GM18868 (cell line): ENCODE measurements at regions not wholly inside any gene's neighbourhood (a gene's known extent, or its start where the extent isn't known, plus 50 kb on each side); places are given as distances from the start of the nearest gene placed in this dataset.
"Not testable (repeated sequence)": the region's sequence is repeated elsewhere in the genome, so short reads cannot be mapped to it uniquely, and the experiment has no call there.

Source experiments
- ATAC-seq: cut with Tn5 transposase; IDR thresholded peaks from one replicate; pipeline ENCODE4 v1.9.1; 2021; ENCODE audit warnings: mild to moderate bottlenecking, moderate library complexity; ENCODE audit not compliant: unreplicated experiment

DNA sequence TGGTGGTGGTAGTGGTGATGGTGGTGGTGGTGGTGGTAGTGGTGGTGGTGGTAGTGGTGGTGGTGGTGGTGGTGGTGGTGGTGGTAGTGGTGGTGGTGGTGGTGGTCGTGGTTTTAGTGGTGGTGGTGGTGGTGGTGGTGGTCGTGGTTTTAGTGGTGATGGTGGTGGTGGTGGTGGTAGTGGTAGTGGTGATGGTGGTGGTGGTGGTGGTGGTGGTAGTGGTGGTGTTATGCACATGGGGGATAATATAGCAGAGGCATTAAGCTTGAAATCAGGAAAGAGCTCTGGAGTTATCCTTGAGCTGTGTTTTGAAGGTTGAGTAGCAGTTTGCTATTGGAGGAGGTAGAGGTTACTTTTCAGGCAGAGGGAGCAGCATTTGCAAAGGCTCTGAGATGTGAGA is 94.6 kb upstream of the TPTE start:
- ATAC-seq = not testable (repeated sequence)

DNA sequence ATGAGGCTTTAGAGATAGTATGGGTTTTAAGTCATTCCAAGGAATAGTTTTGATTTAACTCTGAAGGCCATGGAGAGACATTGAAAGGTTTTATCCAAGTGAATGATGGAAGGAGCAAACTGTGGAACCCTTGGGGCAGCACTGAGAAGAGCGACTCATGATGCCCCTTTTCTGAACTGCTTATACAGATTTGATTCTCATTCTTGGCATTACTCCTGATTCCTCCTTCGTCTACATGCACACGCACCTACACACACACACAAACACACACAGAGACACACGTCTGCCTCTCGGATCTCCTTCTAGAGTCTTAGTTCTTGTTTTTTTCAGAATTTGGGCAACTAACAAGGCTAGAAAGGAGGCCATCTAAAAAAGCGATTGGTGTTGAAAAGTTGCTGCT is 94.1 kb upstream of the TPTE start:
- ATAC-seq = not testable (repeated sequence)

DNA sequence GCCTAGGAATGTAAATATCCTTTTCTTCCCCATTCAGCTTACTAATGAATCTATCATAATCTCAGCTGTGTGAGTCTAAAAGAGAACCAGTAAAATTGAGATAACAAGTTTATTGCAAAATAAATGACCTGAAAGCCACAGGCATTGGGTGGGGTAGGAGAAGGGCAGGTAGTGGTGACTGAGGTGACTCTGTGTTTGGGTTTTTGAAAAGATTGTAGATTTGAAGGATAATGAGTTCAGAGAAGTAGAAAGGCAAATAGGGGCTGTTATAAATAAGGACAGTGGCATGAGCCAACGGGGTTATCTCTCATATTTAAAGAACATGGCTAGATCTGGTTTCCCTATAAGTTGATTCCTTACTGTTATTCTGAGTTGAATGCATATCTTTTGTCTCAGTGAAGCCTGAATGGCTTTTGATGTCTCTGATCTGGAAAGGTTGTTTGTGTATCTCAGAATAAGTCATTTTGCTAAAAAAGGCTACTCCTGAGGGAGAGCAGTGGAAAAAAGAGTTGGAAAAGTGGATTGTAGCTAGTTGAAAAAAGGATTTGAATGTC is 92.3 kb upstream of the TPTE start:
- ATAC-seq = not testable (repeated sequence)

DNA sequence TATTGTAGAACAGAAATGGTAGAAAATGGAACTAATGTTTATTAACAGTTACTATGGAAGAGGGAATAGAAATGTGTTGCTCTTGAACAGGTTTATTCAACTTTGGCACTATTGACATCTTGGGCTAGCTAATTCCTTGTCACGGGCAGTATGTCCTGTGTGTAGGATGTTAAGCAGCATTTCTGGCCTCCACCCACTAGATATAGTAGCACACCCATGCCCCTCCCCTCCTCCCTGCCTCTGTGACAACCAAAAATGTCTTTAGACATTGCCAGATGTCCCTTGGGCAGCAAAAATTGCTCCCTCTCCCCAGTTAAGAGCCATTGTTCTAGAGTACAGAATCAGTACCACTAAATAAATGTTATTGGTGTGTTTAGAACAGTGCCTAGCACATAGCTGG is 91.4 kb upstream of the TPTE start:
- ATAC-seq = no peak

DNA sequence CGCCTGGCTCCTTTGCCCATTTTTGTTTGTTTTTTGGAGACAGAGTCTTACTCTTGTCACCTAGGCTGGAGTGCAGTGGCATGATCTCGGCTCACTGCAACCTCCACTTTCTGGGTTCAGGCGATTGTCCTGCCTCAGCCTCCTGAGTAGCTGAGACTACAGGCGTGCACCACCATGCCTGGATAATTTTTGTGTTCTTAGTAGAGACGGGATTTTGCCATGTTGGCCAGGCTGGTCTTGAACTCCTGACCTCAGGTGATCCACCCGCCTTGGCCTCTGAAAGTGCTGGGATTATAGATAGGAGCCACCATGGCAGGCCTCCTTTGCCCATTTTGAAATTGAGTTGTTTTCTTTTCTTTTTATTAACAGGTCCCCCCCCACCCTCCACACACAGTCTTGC is 89.4 kb upstream of the TPTE start:
- ATAC-seq = not testable (repeated sequence)

DNA sequence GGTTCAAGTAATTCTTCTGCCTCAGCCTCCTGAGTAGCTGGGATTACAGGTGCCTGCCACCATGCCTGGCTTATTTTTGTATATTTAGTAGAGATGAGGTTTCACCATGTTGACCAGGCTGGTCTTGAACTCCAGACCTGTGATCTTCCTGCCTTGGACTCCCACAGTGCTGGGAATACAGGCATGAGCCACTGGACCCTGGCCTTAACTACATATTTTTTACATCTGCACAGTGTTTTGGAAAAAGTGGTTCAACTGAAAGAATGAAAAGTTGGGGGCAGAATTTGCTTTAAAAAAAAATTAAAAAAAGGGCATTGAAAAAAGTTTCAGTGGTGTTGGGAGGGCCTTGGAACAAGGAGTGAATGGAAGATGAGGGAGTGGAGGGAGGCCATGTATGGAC is 88.9 kb upstream of the TPTE start:
- not testable (repeated sequence) for ATAC-seq

DNA sequence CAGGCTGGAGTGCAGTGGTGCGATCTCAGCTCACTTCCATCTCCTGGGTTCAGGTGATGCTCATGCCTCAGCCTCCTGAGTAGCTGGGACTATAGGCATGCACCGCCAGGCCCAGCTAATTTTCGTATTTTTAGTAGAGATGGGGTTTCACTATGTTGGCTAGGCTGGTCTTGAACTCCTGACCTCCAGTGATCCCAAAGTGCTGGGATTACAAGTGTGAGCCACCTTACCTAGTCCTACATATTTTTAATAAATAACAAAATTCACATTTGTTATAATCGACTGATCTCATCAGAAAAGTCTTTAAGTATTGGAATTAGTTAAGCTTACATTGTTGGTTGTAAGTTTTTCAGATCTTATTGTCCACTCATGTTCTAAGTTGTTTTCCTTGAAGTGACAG is 83.4 kb upstream of the TPTE start:
- ATAC-seq = not testable (repeated sequence)

DNA sequence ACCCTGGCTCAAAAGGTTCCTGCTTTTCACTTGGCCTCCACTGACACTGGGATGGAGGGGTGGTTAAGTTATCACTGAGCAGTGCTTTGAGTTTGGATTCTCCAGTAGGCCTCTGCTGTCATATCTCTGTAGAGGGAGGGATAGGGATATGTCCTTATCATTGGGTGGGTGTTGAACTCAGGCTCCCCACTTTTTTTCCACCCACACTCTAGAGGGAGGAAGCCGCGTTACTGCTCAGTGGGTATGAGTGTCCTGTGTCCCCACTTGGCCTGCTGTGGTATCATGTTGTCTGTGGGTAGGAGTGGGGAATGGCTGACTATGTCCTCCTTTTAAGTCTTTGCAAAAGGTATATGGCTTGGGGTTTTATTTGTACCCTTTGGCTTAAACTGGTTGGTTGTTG is 80.7 kb upstream of the TPTE start:
- not testable (repeated sequence) for ATAC-seq

DNA sequence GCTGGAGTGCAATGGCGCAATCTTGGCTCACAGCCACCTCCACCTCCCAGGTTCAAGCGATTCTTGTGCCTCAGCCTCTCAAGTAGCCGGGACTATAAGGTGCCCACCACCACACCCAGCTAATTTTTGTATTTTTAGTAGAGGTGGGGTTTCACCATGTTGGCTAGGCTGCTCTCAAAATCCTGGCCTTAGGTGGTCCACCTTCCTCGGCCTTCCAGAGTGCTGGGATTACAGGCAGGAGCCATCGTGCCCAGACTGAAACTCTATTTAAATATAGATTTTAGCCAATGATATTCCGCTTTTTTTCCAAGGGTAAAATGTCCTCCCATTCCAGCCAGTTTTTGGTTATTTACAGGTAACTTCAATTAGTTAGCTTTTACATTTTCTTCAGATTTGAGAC is 79.4 kb upstream of the TPTE start:
- not testable (repeated sequence) for ATAC-seq

DNA sequence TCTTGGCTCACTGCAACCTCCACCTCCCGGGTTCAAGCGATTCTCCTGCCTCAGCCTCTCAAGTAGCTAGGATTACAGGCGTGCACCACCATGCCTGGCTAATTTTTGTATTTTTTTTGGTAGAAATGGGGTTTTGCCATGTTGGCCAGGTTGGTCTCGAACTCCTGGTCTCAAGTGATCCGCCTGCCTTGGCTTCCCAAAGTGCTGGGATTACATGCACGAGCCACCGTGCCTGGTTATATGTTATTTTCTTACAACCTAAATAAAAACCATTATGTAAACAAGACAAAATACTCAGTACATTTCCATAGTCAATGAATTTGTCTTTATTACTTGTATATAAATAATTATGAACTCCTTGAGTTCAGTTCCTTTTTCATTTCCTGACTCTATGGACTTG is 75.7 kb upstream of the TPTE start:
- not testable (repeated sequence) for ATAC-seq

DNA sequence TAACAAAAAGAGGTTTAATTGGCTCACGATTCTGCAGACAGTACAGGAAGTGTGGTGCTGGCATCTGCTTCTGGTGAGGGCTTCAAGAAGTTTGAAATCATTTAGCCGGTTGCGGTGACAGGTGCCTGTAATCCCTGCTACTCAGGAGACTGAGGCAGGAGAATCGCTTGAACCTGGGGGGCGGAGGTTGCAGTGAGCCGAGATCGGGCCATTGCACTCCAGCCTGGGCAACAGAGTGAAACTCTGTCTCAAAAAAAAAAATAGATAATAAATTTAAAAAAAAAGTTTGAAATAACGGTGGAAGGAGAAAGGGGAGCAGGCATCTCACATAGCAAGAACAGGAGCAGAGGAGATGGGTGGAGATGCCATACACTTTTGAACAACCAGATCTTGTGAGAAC is 71.9 kb upstream of the TPTE start:
- not testable (repeated sequence) for ATAC-seq

DNA sequence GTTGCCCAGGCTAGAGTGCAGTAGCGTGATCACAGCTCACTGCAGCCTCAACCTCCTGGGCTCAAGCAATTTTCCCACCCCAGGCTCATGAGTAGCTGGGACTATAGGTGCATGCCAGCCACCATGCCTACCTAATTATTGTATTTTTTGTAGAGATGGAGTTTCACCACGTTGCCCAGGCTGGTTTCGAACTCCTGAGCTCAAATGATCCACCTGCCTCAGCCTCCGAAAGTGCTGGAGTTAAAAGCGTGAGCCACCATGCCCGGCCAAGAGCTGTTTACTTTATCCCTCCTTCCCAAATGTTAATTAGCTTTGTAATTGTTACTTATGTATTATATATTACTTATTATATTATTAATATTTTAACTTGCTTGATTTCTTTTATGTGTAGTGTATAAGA is 70.1 kb upstream of the TPTE start:
- not testable (repeated sequence) for ATAC-seq

DNA sequence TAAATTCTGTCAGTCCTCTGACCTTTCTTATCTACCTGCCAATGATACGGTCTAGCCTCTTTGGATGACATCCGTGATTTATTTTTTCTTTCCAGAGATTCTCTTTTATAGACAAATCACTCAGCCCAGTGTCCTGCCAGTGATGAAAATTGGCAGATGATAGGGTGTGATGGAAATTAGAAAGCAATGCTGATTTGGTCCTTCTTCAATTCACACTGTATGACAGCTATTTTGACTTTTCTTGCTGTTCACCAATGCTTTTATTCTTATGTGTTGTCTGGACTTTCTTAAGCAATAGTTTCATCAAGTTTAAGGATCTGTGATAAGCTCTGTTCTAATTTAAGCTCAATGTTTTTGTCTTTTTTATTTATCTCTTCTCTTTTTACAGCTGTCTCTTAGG is 63.6 kb upstream of the TPTE start:
- ATAC-seq = not testable (repeated sequence)

DNA sequence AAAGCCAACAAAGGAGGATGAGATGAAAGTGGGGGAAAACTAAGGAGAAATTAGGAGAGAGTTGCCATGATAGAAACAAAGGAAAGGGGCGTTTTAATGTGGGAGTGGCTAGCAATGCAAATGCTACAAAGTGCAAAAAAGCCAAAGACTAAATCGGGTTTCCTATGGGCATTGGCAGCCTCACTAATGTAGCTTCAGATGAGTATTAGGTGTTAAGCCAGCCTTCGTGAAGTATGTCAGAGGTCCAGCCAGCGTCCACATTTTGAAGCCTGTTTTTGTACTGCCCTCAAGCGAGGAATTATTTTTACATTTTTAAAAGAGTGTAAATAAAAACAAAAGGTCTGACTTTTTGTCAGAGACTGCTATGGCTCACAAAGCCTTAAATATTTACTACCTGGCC is 60.4 kb upstream of the TPTE start:
- ATAC-seq = not testable (repeated sequence)

DNA sequence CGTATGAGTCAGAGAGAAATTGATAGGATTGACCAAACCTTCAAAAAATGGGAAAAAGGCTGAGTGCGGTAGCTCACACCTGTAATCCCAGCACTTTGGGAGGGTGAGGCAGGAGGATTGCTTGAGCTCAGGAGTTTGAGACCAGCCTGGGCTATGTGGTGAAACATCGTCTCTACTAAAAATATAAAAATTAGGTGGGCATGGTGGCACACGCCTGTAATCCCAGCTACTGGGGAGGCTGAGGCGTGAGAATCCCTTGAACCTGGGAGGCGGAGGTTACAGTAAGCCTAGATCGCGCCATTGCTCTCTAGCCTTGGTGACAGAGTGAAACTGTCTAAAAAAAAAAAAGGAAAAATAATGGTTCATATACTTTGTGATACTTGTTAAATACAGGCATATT is 59.9 kb upstream of the TPTE start:
- ATAC-seq = not testable (repeated sequence)

DNA sequence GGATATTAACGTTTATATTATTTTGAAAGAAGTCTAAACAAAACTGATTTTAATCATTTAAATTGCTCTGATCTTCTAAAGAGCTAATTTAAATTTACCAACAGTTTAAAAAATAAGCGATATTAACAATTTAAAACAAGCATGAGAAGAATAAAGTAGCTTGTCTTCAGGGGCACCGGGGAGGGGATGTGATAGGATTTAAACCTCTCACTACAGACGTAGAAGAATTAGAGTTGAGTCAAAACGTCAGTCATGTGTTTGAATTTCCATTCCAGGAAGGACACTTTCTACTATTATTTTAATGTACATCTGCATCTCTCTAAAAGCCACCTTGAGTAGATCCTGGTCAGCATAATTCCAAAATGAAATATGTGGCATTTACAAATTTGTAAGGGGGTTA is 58.2 kb upstream of the TPTE start:
- no peak for ATAC-seq

DNA sequence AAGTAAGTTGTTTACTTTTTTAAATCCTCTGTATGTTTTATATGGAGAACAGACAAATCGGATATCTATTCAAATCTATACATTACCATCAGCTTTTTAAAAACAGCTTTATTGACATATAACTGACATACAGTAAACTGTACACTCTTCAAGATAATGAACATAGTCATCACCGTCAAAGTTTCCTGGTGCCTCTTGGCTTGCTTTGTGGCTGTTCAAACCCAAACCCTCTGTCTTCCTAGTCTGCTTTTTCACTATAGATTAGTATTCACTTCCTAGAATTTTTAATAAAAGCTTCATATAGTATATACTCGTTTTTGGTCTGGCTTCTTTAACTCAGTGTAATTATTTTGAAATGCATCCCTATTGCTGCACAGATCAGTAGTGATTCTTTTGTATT is 56.4 kb upstream of the TPTE start:
- no peak for ATAC-seq

DNA sequence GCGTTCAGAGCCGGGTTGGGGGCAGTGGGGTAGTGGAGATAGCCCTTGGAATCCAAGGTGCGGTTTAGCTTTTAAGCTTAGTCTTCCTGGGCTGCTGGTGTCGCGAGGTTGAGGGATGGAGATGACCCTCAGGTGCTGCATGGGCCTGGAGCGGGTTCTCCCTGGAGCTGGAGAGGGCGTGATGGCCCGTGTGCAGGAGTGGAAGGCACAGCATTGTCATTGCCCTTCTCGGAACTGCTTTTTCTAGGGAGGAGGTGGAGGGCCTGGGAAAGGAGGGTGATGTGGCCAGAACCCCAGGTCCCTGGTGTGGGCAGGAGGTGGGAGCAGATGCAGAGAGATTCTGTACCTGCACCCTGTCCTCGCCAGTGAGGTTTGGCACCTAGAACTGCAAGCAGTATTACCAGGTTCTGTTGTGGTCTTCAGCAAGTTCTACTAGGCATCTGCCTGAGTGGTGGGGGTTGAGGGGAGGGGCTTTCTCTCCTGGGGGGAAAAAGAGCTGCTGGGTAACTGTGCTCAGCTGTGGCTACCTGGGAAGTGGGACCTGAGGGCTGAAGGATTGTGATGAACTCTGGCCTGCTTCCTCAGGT is 55.8 kb upstream of the TPTE start:
- not testable (repeated sequence) for ATAC-seq

DNA sequence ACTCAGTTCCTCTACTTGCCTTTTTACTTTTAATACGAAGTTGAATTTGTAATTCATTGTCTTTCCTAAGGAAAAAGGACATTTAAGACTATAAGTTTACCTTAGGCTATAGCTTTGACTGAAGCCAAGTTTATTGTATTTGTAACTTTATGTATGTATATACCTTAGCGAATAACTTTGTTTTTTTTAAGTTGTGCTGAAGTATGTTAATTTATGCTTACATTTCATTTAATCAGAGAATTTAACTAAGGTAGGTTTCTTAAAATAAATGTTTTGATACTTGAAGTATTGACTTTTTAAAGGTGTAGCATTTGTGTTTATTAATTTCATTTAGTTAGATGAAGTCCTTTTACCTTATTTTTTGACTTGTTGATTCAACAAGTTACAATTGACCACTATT is 55.2 kb upstream of the TPTE start:
- no peak for ATAC-seq
